NCI-H146 treated with DMSO at 0.1 percent for 48 hours (cell line): ENCODE measurements at regions not wholly inside any gene's neighbourhood (a gene's known extent, or its start where the extent isn't known, plus 50 kb on each side); places are given as distances from the start of the nearest gene placed in this dataset.
"Not testable (repeated sequence)": the region's sequence is repeated elsewhere in the genome, so short reads cannot be mapped to it uniquely, and the experiment has no call there.

Experiments used
- DNase-seq: peaks from one replicate; lab custom pipeline; 2025; ENCODE audit not compliant: unreplicated experiment; lab: John Stamatoyannopoulos, UW

DNA sequence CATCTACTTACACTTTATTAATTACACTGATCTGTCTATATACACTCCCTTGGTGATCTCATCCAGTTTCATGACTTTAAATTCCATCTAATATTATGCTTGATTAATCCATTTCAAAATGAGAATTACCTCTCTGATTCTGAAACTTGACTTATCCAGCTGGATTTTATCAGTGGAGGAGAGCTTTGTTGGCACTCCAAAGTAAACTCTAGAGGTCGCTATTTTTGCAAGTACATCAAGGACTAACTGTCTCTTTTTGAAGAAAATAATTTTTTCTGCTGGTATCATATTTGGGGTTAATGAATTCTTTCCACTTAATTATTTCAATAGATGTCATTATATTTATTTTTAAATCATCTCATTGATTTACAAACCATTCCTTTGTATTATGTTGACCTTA is 630.3 kb upstream of the MAN1A1 start:
- DNase-seq: no peak

DNA sequence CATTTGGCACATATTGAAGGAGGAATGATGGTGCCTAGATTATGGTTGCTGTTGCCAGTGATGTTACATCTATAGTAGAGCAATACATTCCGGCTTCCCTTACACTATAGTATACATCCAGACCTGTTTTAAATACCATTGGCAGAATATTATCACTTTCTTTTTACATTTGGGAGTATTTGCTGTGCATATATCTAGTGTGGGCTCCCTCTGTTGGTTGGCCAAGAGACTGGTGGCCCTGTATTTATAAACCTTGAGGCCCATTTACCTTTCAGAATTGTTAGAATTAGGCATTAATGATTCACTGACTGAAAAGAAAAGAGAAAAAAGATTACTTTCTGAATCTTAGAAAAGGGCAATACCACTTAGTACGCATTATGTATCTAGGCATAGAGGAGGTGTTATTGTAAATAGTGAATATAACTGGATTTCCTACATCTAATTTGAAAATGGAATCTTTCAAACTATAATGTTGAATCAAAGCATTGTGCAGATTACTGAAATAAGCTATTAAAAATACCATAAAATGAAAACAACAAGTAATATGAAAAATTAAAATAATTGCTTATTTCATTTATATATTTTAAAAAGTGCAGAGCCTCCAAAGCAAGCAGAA is 628.8 kb upstream of the MAN1A1 start:
- no peak for DNase-seq

- no peak for DNase-seq
Measured at GRCh38 chr6:119974430-119975159, 625.0 kb upstream of the MAN1A1 start.

GRCh38 chr6:119966484-119966883 is 616.9 kb upstream of the MAN1A1 start:
- no peak for DNase-seq

DNA sequence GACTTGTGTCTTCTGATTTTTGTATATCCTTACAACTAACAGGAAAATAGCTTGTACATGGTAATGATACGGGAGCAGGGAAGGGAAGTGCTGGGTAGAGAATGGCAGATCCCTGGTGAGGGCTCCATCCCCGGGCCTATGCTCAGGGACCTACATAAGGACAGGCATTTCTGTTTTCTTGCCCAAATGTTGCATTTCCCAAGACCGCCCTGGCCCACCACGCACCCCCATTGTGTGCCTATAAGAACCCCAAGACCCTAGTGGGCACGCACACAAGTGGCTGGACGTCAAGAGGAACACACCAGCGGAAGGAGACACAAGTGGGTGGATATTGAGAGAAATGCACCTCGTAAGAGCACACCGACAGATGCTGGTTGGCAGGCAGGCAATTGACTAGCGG is 616.3 kb upstream of the MAN1A1 start:
- DNase-seq: no peak

DNA sequence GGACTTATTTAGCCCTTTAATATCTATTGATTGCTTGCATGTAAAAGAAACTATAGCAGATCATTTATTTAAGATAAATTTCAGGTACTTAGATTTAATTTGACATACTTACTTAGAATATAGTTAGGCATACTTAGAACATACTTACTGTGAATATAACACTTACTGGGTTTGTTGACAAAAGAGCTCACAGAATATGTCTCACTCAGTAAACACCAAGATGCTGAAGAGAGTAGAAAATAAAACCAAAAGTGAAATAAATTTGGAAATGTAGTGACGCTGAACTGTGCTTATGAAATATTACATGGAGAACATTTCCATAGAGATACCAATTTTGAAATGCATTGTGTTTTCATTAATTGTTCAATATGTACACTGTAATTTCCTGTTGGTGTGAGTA is 615.4 kb upstream of the MAN1A1 start:
- no peak for DNase-seq

DNA sequence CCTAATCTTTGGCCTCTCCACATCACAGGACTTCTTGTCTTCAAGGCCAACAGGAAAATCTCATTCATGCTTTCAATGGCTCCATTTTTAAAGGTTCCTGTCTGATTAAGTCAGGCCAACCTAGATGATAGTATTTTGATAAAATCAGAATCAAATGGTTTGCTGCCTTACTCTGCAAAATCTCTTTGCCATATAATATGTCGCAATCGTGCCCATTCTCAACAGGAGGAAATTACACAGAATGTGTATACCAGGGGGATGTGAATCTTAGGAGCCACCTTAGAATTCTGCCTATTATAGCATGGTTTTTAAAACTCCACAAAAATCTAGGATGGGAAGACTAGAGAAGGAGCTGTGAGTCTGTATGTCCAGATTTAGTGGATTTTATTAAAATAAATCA is 612.9 kb upstream of the MAN1A1 start:
- no peak for DNase-seq

DNA sequence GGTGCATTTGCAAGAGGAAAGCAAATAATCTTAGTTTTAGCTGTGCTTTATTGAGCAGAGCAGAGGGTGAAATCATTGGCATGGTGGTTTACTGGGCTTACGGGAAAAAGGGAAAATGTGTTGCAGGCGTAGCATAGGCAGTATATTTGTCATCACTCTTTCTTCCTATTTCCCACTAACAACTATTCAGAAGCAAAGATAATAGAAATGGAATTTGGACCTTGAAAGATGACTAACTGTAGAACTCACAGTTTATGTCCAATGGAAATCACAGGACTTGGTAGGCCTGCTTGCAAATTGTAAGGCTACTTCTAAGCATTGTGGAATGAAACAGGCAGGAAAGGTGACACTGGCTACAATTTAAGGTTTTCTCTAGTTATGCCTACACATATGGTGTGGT is 611.9 kb upstream of the MAN1A1 start:
- no peak for DNase-seq

DNA sequence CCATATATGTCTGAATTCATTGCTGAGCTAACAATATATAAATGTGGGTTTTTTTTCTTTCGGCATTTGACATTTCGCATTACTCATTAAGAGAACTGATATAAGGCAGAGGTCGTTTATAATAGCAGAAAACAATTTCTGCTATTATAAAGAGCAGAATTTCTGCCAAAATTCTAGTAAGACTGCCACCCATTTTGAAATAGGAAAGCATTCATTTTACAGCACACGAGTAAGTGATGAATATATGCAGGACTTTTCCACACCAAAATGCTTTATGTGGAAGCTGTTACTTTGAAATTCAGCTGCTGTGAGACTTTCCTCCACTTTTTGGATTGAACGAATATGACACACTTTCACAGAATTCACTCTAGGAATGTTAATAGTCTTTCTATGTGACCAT is 610.9 kb upstream of the MAN1A1 start:
- DNase-seq: no peak

DNA sequence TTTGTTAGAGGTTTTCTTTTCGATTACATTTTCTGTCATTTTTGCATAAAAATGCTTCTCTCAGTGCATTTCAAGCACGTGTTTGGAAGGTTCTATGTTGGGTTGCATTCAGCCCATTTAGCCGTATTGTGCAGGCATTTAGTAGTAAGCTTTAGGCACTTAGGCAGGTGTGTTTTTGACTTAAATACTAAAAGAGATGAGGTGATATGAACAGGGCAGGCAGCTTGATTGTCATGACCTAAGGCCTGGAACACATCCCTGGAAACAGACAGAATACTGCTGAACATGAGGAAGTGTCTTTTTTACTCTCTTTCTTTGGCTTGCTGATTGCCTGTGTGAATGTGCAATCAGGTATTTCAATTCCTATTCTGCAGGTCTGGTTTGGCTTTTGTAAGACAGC is 610.5 kb upstream of the MAN1A1 start:
- DNase-seq: no peak

- DNase-seq: no peak
Measured at GRCh38 chr6:119957195-119957594, 607.6 kb upstream of the MAN1A1 start.

DNA sequence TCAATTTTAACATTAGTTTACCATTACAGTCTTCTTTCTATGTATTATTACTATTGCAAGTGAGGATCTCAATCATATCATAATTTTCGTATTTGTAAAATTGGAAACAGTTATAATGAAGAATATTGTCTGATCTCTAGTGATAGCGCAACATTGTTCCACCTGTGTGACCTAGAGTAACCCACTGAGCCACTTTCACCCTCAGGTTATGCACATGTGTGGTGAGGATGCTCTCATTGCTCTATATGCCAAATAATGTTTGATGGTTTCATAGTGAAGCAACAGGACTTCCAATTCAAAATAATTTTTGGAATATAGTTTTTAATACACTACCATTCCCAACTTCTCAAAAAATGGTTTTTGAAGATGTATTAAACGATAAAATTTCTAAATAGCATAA is 603.1 kb upstream of the MAN1A1 start:
- DNase-seq: no peak

GRCh38 chr6:119950681-119951080 is 601.1 kb upstream of the MAN1A1 start:
- no peak for DNase-seq

- DNase-seq: no peak
Measured at GRCh38 chr6:119942078-119942752, 592.7 kb upstream of the MAN1A1 start.

GRCh38 chr6:119938752-119939151 is 589.2 kb upstream of the MAN1A1 start:
- no peak for DNase-seq

DNA sequence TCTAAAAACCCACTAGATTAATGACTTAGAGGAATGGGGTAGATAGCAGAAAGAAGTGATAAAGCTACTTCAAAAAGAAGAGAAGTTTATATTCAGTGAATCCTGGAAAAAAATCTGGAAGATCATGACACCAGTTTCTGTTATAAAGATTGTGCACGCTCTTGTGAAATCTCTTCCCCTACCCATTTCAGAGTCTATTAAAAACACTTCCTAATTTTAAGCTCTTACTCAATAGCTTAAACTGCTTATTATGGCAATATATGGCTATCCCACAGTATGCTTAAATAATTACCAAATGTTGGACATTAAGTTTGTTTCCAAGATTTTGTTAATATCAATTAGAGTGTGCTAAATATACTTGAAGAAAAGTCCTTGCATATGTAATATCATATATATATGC is 585.3 kb upstream of the MAN1A1 start:
- DNase-seq: no peak

- DNase-seq: no peak
Measured at GRCh38 chr6:119929121-119929520, 579.6 kb upstream of the MAN1A1 start.

- not testable (repeated sequence) for DNase-seq
Measured at GRCh38 chr6:119924888-119925287, 575.3 kb upstream of the MAN1A1 start.

DNA sequence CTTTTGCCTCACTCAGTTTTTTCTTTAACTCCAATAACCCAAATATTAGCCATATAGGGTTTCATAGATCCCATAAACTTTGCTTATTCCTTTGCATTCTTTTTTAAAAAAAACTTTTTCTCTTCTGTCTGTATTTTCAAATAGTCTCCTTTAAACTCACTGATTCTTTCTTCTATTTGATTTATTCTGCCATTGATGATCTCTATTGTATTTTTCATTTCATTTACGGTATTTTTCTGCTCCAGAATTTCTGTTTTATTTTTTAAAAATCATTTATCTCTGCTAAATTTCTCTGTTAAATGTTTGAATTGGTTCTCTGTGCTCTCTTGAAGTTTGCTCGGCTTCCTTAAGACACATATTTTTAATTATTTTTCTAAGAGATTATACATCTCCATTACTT is 573.3 kb upstream of the MAN1A1 start:
- no peak for DNase-seq

DNA sequence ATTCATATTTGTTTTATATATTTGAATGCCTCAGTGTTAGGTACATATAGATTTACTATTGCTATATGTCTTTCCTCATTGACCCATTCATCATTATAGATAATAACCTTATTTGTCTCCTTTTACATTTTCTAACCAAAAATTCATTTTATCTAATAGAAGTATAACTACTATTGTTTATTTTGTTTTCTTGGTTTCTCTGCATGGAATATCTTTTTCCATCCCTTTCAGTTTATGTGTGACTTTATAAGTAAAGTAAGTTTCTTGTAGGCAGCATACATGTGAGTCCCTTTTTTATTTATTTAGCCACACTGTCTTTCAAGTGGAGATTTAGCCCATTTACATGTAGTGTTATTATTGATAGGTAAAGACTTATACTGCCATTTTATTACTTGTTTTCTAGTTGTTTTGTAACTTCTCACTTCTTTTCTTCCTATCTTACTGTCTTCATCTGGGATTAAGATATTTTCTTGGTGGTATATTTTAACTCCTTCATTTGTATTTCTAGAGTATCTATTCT is 572.0 kb upstream of the MAN1A1 start:
- no peak for DNase-seq

- DNase-seq: no peak
Measured at GRCh38 chr6:119917186-119917585, 567.6 kb upstream of the MAN1A1 start.

DNA sequence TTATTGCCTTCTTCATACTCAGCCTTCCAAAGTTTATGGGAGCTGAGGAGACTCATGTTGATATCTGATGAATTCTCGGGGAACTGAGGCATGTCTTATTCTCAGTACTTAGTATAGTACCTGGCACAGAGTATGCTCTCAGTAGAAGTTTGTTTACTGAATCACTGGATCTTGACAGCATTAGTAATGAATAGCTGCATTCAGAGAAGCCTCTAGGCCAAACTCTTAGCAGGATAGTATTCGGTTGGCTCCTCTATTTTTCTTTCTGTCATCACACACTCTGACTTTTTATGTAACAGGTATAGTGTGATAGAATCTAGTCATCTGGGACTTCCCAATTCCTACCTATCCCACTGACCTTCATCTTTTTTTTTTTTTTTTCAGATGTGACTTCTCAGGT is 566.4 kb upstream of the MAN1A1 start:
- DNase-seq: no peak
